ENCODE measurements at regions not wholly inside any gene's neighbourhood (a gene's known extent, or its start where the extent isn't known, plus 50 kb on each side); places are given as distances from the start of the nearest gene placed in this dataset.

DNA sequence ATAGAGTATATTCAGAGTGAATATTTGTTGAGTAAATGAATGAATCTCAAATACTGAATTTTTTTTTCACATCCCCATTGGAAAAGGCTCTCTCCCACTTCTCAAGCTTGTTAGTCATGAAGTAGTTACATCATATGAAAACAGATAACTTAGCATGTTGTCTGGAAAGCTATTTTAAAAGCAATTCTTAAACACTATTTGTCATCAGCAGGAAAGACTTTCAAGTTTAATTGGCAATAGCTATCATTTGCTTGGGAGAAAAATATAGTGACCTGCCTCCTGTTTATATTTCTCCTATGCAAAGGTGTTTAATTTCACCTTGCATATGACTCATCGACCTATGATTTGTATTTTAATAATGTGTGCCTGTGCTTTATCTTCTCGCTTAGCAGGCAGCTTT, 499.8 kb upstream of the GRIA1 start:
- Histone ChIP-seq H3K4me3 (replicated peaks in 1 of 2; ENCODE audit: low read depth in 1 of 2, low read length in 2 of 2) (no peak overlapping the region), H3K4me2 (ENCODE audit: low read length) (no peak overlapping the region), H3K27ac (ENCODE audit: low read depth, low read length) (no peak overlapping the region), H3K9ac (ENCODE audit: low read length) (no peak overlapping the region), H3K4me1 (ENCODE audit: control insufficient read depth in 1 of 2, insufficient read depth in 2 of 2, low read length in 2 of 2) (no peaks in the 10 kb centered on the region), H3K9me2 (ENCODE audit: insufficient read depth) (no peaks in the 10 kb centered on the region), H2AFZ (ENCODE audit: low read depth, low read length, poor library complexity, severe bottlenecking) (no peak overlapping the region), H3K79me2 (ENCODE audit: insufficient read depth, low read length) (no peaks in the 10 kb centered on the region), H4K20me1 (ENCODE audit: insufficient read depth) (no peaks in the 10 kb centered on the region), H3K36me3 (ENCODE audit: control insufficient read depth in 1 of 2, insufficient read depth in 2 of 2, low read length in 2 of 2) (no peaks in the 10 kb centered on the region), H3K9me3 (ENCODE audit: control insufficient read depth in 1 of 2, insufficient read depth in 1 of 2, low read depth in 1 of 2, low read length in 2 of 2) (peaks cover 0 to 3% of the 10 kb centered on the region in 2 experiments; a peak in 1 of 4 replicates), H3K27me3 (ENCODE audit: insufficient read depth, low read length) (no peaks in the 10 kb centered on the region)
- BruUV-seq (replicated peaks): no TSS peak
- ChIA-PET CTCF (no interaction called here), POLR2A (no interaction called here), RAD21 (ENCODE audit: low non-redundant PET in 1 of 2, low total read pairs in 2 of 2, uncharacterized antibody in 2 of 2, unreplicated experiment in 2 of 2) (no interaction called here)
- intact Hi-C loops (cut with micrococcal nuclease): no loop called here
- TF ChIP-seq, protein P1, sequence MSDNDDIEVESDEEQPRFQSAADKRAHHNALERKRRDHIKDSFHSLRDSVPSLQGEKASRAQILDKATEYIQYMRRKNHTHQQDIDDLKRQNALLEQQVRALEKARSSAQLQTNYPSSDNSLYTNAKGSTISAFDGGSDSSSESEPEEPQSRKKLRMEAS (IDR thresholded peaks at IDR 0.05): no peak
- no peak for TF ChIP-seq SRF (IDR thresholded peaks at IDR 0.05; ENCODE audit: low read depth)
- TF ChIP-seq YY1 (IDR thresholded peaks at IDR 0.05; ENCODE audit: extremely low read depth, insufficient replicate concordance, low read depth, low read length): no peak
- TF ChIP-seq SIN3A (IDR thresholded peaks at IDR 0.05; ENCODE audit: low read depth): no peak
- no peak for TF ChIP-seq EZH2phosphoT487 (IDR thresholded peaks at IDR 0.05; ENCODE audit: borderline replicate concordance)
- no peak for TF ChIP-seq POLR2A (IDR thresholded peaks at IDR 0.05; ENCODE audit: borderline replicate concordance, extremely low read depth, insufficient read depth, insufficient read length)
- TF ChIP-seq TCF7L2 (IDR thresholded peaks at IDR 0.05; ENCODE audit: borderline replicate concordance, extremely low read depth, insufficient read depth, insufficient read length): no peak
- TF ChIP-seq, protein P2, sequence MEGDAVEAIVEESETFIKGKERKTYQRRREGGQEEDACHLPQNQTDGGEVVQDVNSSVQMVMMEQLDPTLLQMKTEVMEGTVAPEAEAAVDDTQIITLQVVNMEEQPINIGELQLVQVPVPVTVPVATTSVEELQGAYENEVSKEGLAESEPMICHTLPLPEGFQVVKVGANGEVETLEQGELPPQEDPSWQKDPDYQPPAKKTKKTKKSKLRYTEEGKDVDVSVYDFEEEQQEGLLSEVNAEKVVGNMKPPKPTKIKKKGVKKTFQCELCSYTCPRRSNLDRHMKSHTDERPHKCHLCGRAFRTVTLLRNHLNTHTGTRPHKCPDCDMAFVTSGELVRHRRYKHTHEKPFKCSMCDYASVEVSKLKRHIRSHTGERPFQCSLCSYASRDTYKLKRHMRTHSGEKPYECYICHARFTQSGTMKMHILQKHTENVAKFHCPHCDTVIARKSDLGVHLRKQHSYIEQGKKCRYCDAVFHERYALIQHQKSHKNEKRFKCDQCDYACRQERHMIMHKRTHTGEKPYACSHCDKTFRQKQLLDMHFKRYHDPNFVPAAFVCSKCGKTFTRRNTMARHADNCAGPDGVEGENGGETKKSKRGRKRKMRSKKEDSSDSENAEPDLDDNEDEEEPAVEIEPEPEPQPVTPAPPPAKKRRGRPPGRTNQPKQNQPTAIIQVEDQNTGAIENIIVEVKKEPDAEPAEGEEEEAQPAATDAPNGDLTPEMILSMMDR (IDR thresholded peaks at IDR 0.05 in 2 of 3, conservative IDR thresholded peaks at IDR 0.05 in 1 of 3; ENCODE audit: borderline replicate concordance in 1 of 3, insufficient read depth in 1 of 3, low read depth in 2 of 3, low read length in 2 of 3): no peak
- no peak for TF ChIP-seq POLR2AphosphoS5 (IDR thresholded peaks at IDR 0.05; ENCODE audit: low read depth, low read length)
- TF ChIP-seq JUND (IDR thresholded peaks at IDR 0.05): no peak
- TF ChIP-seq FOSL1 (IDR thresholded peaks at IDR 0.05; ENCODE audit: low read depth): no peak
- TF ChIP-seq EGR1 (IDR thresholded peaks at IDR 0.05; ENCODE audit: low read depth): no peak
- TF ChIP-seq, protein P3, sequence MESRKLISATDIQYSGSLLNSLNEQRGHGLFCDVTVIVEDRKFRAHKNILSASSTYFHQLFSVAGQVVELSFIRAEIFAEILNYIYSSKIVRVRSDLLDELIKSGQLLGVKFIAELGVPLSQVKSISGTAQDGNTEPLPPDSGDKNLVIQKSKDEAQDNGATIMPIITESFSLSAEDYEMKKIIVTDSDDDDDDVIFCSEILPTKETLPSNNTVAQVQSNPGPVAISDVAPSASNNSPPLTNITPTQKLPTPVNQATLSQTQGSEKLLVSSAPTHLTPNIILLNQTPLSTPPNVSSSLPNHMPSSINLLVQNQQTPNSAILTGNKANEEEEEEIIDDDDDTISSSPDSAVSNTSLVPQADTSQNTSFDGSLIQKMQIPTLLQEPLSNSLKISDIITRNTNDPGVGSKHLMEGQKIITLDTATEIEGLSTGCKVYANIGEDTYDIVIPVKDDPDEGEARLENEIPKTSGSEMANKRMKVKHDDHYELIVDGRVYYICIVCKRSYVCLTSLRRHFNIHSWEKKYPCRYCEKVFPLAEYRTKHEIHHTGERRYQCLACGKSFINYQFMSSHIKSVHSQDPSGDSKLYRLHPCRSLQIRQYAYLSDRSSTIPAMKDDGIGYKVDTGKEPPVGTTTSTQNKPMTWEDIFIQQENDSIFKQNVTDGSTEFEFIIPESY (IDR thresholded peaks at IDR 0.05; ENCODE audit: extremely low read depth, insufficient replicate concordance, low read length): no peak
- ATAC-seq (no peak), DNase-seq (ENCODE audit: low read depth, low spot score) (no peak)
